Smooth muscle cell (in vitro differentiated cells): ENCODE measurements at regions not wholly inside any gene's neighbourhood (a gene's known extent, or its start where the extent isn't known, plus 50 kb on each side); places are given as distances from the start of the nearest gene placed in this dataset.

ENCODE experiments used
- DNase-seq: peaks from one replicate; lab custom pipeline; 2025; ENCODE audit not compliant: unreplicated experiment; lab: John Stamatoyannopoulos, UW
- H2AFZ ChIP-seq: fragments of 200-600 bp; sonication (generic); 2 replicates; pipeline ENCODE4 v1.6.0; 2016; ENCODE audit warnings: antibody characterized with exemption, low read depth, mild to moderate bottlenecking
- H3F3A ChIP-seq: fragments of 200-600 bp; sonication (generic); 2 replicates; pipeline ENCODE4 v1.6.0; 2017; ENCODE audit warnings: antibody characterized with exemption, low read depth
- H3K27ac ChIP-seq: fragments of 200-600 bp; sonication (generic); 2 replicates; pipeline ENCODE4 v1.5.1; 2016; ENCODE audit warnings: low read depth, mild to moderate bottlenecking
- H3K27me3 ChIP-seq: fragments of 200-600 bp; sonication (generic); 2 replicates; pipeline ENCODE4 v1.6.1; 2016; ENCODE audit warnings: low read depth, mild to moderate bottlenecking
- H3K36me3 ChIP-seq: fragments of 200-600 bp; sonication (generic); 2 replicates; pipeline ENCODE4 v1.5.1; 2016; ENCODE audit warnings: low read depth
- H3K4me1 ChIP-seq: fragments of 200-600 bp; sonication (generic); 2 replicates; pipeline ENCODE4 v1.5.1; 2016; ENCODE audit warnings: low read depth
- H3K4me2 ChIP-seq: fragments of 200-600 bp; sonication (generic); 2 replicates; pipeline ENCODE4 v1.6.0; 2016; ENCODE audit warnings: mild to moderate bottlenecking
- H3K4me3 ChIP-seq: fragments of 200-600 bp; sonication (generic); 2 replicates; pipeline ENCODE4 v1.5.1; 2016; ENCODE audit warnings: mild to moderate bottlenecking
- H3K79me2 ChIP-seq: fragments of 200-600 bp; sonication (generic); 2 replicates; pipeline ENCODE4 v1.6.0; 2016; ENCODE audit warnings: low read depth, mild to moderate bottlenecking
- H3K9ac ChIP-seq: fragments of 200-600 bp; sonication (generic); 2 replicates; pipeline ENCODE4 v1.6.0; 2016; ENCODE audit warnings: low read depth
- H3K9me3 ChIP-seq: fragments of 200-600 bp; sonication (generic); replicated peaks from 2 replicates; pipeline ENCODE4 v1.5.1; 2016; ENCODE audit warnings: low read depth
- H4K20me1 ChIP-seq: fragments of 200-600 bp; sonication (generic); 2 replicates; pipeline ENCODE4 v1.6.0; 2016; ENCODE audit warnings: low read depth
- WGBS: methylation state at CpG from one replicate; pipeline ENCODE4 v1.1.7; 2016; ENCODE audit warnings: low lambda C conversion rate; 5-methylcytosine and 5-hydroxymethylcytosine counted together
- TF ChIP-seq, protein P1 (sequence below): fragments of 200-600 bp; sonication (generic); IDR thresholded peaks from 2 replicates; pipeline ENCODE4 v1.5.1; 2017; ENCODE audit warnings: borderline replicate concordance, mild to moderate bottlenecking, antibody characterized with exemption; ENCODE audit not compliant: insufficient read depth, poor library complexity, severe bottlenecking

DNA sequence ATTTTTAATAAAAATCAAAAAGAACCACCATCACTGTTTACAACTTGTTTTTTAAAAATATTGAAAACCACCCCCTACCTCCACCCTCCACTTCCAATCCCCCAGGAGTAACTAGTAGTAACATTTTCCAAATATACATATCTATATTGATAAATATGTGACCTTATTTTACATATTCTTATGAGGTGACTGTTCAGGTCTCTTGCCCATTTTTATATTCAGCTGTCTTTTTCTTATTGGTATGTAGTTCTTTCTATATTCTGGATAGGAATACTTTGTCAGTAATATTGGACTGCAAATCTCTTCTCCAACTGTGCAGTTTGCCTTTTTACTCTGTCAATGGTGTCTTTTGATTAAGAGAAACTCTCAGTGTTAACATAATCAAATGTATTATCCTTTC lies 59.0 kb upstream of the EIF5 start:
- Histone ChIP-seq H3K4me2 (no peak overlapping the region), H3F3A (no peaks in the 10 kb centered on the region), H3K9ac (no peak overlapping the region), H2AFZ (no peak overlapping the region), H3K9me3 (no peaks in the 10 kb centered on the region), H3K4me3 (no peak overlapping the region), H4K20me1 (no peaks in the 10 kb centered on the region), H3K27ac (no peak overlapping the region), H3K36me3 (no peaks in the 10 kb centered on the region), H3K27me3 (peaks cover 4% of the 10 kb centered on the region), H3K79me2 (no peaks in the 10 kb centered on the region), H3K4me1 (no peaks in the 10 kb centered on the region)
- TF ChIP-seq, protein P1, sequence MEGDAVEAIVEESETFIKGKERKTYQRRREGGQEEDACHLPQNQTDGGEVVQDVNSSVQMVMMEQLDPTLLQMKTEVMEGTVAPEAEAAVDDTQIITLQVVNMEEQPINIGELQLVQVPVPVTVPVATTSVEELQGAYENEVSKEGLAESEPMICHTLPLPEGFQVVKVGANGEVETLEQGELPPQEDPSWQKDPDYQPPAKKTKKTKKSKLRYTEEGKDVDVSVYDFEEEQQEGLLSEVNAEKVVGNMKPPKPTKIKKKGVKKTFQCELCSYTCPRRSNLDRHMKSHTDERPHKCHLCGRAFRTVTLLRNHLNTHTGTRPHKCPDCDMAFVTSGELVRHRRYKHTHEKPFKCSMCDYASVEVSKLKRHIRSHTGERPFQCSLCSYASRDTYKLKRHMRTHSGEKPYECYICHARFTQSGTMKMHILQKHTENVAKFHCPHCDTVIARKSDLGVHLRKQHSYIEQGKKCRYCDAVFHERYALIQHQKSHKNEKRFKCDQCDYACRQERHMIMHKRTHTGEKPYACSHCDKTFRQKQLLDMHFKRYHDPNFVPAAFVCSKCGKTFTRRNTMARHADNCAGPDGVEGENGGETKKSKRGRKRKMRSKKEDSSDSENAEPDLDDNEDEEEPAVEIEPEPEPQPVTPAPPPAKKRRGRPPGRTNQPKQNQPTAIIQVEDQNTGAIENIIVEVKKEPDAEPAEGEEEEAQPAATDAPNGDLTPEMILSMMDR: no peak
- DNase-seq: no peak

DNA sequence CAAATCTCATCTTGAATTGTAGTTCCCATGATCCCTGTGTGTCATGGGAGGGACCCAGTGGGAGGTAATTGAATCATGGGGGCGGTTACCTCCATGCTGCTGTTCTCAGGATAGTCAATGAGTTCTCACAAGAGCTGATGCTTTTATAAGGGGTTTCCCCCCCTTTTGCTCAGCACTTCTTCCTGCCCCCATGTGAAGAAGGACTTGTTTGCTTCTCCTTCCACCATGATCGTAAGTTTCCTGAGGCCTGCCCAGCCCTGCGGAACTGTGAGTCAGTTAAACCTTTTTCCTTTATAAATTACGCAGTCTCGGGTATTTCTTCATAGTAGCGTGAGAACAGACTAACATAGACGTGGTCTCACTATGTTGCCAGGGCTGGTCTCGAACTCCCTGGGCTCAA lies 56.1 kb upstream of the EIF5 start:
- DNase-seq: no peak
- TF ChIP-seq, protein P1: no peak
- Histone ChIP-seq H3K4me3 (no peak overlapping the region), H3K4me1 (no peaks in the 10 kb centered on the region), H3K9me3 (no peaks in the 10 kb centered on the region), H3K9ac (no peak overlapping the region), H2AFZ (no peak overlapping the region), H3F3A (no peaks in the 10 kb centered on the region), H3K27ac (no peak overlapping the region), H4K20me1 (no peaks in the 10 kb centered on the region), H3K4me2 (no peak overlapping the region), H3K36me3 (no peaks in the 10 kb centered on the region), H3K79me2 (no peaks in the 10 kb centered on the region), H3K27me3 (peaks cover 4% of the 10 kb centered on the region)
- 98% methylated on average over 8 of the region's 8 CpGs for WGBS

DNA sequence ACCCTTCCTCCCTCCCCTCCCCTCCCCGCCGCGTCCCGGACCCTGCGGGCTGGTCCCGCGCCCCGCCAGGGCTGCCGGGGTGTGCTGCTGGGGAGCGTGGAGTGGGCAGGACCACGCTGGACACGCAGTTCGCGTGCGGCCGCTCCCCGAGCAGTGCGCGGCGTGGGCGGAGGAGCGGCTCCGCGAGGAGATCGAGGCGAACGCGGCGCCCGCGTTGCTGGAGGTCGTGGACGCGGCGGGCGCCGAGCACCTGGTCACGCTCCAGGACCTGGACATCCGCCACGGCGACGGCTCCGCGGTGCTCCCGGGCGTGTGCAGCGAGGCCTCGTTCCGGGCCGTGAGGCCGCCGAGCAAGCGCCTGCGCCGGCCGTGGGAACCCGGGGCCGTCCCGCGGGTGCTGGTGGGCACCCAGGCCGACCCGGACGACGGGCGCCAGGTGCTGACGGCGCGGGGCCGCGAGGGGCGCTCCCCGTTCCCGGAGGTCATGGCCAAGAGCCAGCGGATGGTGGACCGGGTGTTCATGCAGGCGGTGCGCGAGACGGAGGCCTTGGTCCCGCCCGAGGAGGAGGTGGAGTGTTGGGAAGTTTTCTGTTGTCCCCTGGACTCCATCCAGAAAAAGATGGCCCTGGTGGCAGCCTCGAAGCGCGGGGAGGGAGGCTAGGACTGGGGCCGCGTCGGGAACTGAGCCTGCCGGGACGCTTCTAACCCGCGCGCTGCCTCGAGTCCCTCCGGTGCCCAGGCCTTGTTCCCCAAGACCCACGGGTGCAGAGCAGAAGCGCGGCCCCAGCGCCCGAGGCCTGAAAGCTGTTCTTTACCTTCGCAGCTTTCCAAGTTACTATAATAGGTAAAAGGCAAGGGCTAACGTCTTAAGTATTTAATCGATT lies 54.7 kb upstream of the EIF5 start:
- peak overlapping the region; percentile 85 for H3K4me2 ChIP-seq
- peak overlapping the region; percentile 79 for H2AFZ ChIP-seq
- no peaks in the 10 kb centered on the region for H3F3A ChIP-seq
- WGBS: 21% methylated on average over 94 of the region's 102 CpGs
- no peaks in the 10 kb centered on the region for H3K79me2 ChIP-seq
- no peak for DNase-seq
- no peaks in the 10 kb centered on the region for H4K20me1 ChIP-seq
- TF ChIP-seq, protein P1: no peak
- peaks cover 4% of the 10 kb centered on the region for H3K27me3 ChIP-seq
- H3K9ac ChIP-seq: no peak overlapping the region
- no peaks in the 10 kb centered on the region for H3K4me1 ChIP-seq
- no peaks in the 10 kb centered on the region for H3K9me3 ChIP-seq
- no peaks in the 10 kb centered on the region for H3K36me3 ChIP-seq
- H3K27ac ChIP-seq: no peak overlapping the region
- H3K4me3 ChIP-seq: peak overlapping the region; percentile 48

DNA sequence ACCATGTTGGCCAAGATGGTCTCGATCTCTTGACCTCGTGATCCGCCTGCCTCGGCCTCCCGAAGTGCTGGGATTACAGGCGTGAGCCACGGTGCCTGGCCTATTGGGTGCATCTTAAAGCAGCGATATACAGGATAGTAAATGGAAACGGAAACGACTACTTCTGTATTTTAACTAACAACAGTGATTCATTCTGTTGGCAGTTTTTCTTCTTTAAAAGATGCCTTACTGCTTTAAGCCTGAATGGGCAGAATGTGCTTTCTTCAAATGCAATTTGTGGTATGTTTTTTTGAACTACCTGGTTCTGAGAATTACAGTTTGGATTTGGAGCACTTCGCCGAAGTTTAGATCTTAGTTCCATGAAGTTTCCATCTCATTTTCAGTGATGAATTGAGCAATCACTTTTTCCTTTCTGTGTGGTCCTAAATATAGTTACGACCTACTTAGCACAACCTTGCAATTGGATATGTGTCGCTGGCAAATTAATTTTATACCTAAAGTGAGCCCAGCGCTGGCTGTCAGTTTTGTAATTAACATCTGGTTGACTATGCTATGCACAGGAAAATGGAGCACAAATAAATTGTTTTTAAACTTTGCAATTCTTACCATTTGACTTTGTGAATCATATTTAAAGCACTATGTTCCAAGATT lies 53.6 kb upstream of the EIF5 start:
- Histone ChIP-seq H3K79me2 (no peaks in the 10 kb centered on the region), H3K4me1 (no peaks in the 10 kb centered on the region), H3F3A (no peaks in the 10 kb centered on the region), H3K9ac (no peak overlapping the region), H3K27ac (no peak overlapping the region), H3K4me2 (no peak overlapping the region), H3K9me3 (no peaks in the 10 kb centered on the region), H3K36me3 (no peaks in the 10 kb centered on the region), H2AFZ (no peak overlapping the region), H3K27me3 (peaks cover 4% of the 10 kb centered on the region), H4K20me1 (no peaks in the 10 kb centered on the region), H3K4me3 (no peak overlapping the region)
- 71% methylated on average over 15 of the region's 15 CpGs for WGBS
- TF ChIP-seq, protein P1: no peak
- DNase-seq: no peak
